ENCODE measurements at regions not wholly inside any gene's neighbourhood (a gene's known extent, or its start where the extent isn't known, plus 50 kb on each side); places are given as distances from the start of the nearest gene placed in this dataset.

DNA sequence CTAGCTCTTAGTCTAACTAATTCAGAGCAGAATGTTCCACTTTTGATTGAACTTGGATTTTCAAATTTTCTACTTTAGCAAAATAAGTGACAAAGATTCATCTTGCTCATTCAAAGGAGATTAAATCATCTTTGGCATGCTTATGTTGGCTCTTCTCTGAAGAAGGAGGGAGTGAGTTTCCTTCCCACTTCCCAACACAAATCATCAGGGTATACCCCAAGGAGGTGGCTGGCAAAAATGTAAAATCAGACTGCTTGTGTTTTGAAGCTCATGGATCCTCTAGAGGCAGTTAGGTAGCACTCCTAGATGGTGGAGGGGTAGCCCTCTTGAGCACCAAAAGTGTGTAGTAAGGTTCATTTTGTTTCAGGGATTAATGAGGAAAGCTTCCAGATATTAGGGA, 343.1 kb downstream of the OSTF1 start:
- TF ChIP-seq, protein P1, sequence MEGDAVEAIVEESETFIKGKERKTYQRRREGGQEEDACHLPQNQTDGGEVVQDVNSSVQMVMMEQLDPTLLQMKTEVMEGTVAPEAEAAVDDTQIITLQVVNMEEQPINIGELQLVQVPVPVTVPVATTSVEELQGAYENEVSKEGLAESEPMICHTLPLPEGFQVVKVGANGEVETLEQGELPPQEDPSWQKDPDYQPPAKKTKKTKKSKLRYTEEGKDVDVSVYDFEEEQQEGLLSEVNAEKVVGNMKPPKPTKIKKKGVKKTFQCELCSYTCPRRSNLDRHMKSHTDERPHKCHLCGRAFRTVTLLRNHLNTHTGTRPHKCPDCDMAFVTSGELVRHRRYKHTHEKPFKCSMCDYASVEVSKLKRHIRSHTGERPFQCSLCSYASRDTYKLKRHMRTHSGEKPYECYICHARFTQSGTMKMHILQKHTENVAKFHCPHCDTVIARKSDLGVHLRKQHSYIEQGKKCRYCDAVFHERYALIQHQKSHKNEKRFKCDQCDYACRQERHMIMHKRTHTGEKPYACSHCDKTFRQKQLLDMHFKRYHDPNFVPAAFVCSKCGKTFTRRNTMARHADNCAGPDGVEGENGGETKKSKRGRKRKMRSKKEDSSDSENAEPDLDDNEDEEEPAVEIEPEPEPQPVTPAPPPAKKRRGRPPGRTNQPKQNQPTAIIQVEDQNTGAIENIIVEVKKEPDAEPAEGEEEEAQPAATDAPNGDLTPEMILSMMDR (IDR thresholded peaks at IDR 0.05; ENCODE audit: extremely low read depth in 1 of 2, insufficient read depth in 1 of 2, low read depth in 1 of 2, low read length in 2 of 2): no peak
- TF ChIP-seq POLR2A (IDR thresholded peaks at IDR 0.05; ENCODE audit: low read depth, low read length) (no peak), EZH2 (IDR thresholded peaks at IDR 0.05; ENCODE audit: borderline replicate concordance, low read depth, low read length, severe bottlenecking) (no peak), POLR2AphosphoS5 (IDR thresholded peaks at IDR 0.05; ENCODE audit: insufficient read depth, low read depth, low read length) (no peak), JUN (IDR thresholded peaks at IDR 0.05; ENCODE audit: borderline replicate concordance, insufficient read depth, insufficient read length, low read depth) (no peak), MYC (IDR thresholded peaks at IDR 0.05; ENCODE audit: low read depth, low read length) (no peak), FOS (IDR thresholded peaks at IDR 0.05; ENCODE audit: borderline replicate concordance, insufficient read depth, low read length) (no peak), GATA2 (IDR thresholded peaks at IDR 0.05; ENCODE audit: insufficient read depth, insufficient read length, low read depth, low read length) (no peak)
